PC-3 (cell line): ENCODE measurements at regions not wholly inside any gene's neighbourhood (a gene's known extent, or its start where the extent isn't known, plus 50 kb on each side); places are given as distances from the start of the nearest gene placed in this dataset.

Source experiments
- ATAC-seq: fragments of 200-7000 bp; cut with Tn5 transposase; 2 replicates; pipeline ENCODE4 v1.9.1; 2020; ENCODE audit warnings: mild to moderate bottlenecking, moderate library complexity
- BruUV-seq: library from RNA; stranded (reverse); fragments of 400-500 nt; replicated peaks from 2 replicates; lab custom pipeline; 2021; lab: Mats Ljungman, UMichigan
- CTCF ChIA-PET: fragments of 300-600 bp; sonication (Branson Sonifier 250); formaldehyde crosslinking; loops from one replicate; lab custom pipeline; 2022; ENCODE audit warnings: antibody characterized with exemption; lab: Charles Lee
- POLR2A ChIA-PET: fragments of 300-600 bp; sonication (Branson Sonifier 250); formaldehyde crosslinking; loops from one replicate; lab custom pipeline; 2022; ENCODE audit warnings: antibody characterized with exemption; ENCODE audit not compliant: unreplicated experiment; lab: Charles Lee
- DNase-seq: peaks from one replicate; pipeline ENCODE4 v3.0.0-alpha.2; 2015
- H2AFZ ChIP-seq: fragments of 300-600 bp; sonication (generic); 2 replicates; pipeline ENCODE4 v1.6.0; 2016; ENCODE audit warnings: antibody characterized with exemption, low read length
- H3F3A ChIP-seq: fragments of 300-600 bp; sonication (generic); one replicate; pipeline ENCODE4 v1.6.0; 2017; ENCODE audit warnings: antibody characterized with exemption, low read length, control low read depth, mild to moderate bottlenecking; ENCODE audit not compliant: unreplicated experiment
- H3K27ac ChIP-seq: fragments of 300-600 bp; sonication (generic); 2 replicates; pipeline ENCODE4 v1.5.1; 2016; ENCODE audit warnings: mild to moderate bottlenecking, low read length
- H3K27me3 ChIP-seq: fragments of 300-600 bp; sonication (generic); 2 replicates; pipeline ENCODE4 v1.6.1; 2016; ENCODE audit warnings: low read length, mixed read lengths
- H3K36me3 ChIP-seq: fragments of 300-600 bp; sonication (generic); 2 replicates; pipeline ENCODE4 v1.6.1; 2016; ENCODE audit warnings: low read depth, mixed run types, low read length, mixed read lengths
- H3K4me1 ChIP-seq: fragments of 300-600 bp; sonication (generic); 2 replicates; pipeline ENCODE4 v1.5.1; 2016; ENCODE audit warnings: low read length; ENCODE audit not compliant: insufficient read depth
- H3K4me2 ChIP-seq: fragments of 300-600 bp; sonication (generic); 2 replicates; pipeline ENCODE4 v1.6.0; 2016; ENCODE audit warnings: low read length
- H3K4me3 ChIP-seq: fragments of 300-600 bp; sonication (generic); 2 replicates; pipeline ENCODE4 v1.5.1; 2016; ENCODE audit warnings: mild to moderate bottlenecking, low read length, mixed read lengths
- H3K79me2 ChIP-seq: fragments of 300-600 bp; sonication (generic); 2 replicates; pipeline ENCODE4 v1.6.1; 2017; ENCODE audit warnings: low read length, mixed read lengths
- H3K9ac ChIP-seq: fragments of 300-600 bp; sonication (generic); 2 replicates; pipeline ENCODE4 v1.6.0; 2016; ENCODE audit warnings: mild to moderate bottlenecking, low read length
- H3K9me2 ChIP-seq: fragments of 300-600 bp; sonication (generic); replicated peaks from 2 replicates; pipeline ENCODE4 v1.6.1; 2016; ENCODE audit warnings: mixed run types, low read length, mixed read lengths
- H3K9me3 ChIP-seq: fragments of 300-600 bp; sonication (generic); 2 replicates; pipeline ENCODE4 v1.6.1; 2016; ENCODE audit warnings: low read length, mixed read lengths
- H4K20me1 ChIP-seq: fragments of 300-600 bp; sonication (generic); 2 replicates; pipeline ENCODE4 v1.6.1; 2016; ENCODE audit warnings: low read length, mixed read lengths
- CTCF ChIP-seq: fragments of 300-600 bp; sonication (generic); conservative IDR thresholded peaks from 2 replicates; pipeline ENCODE4 v1.5.1; 2017; ENCODE audit warnings: antibody characterized with exemption, low read depth, mild to moderate bottlenecking, low read length
- EZH2 ChIP-seq: fragments of 300-600 bp; sonication (generic); IDR thresholded peaks from one replicate; pipeline ENCODE4 v1.6.1; 2017; ENCODE audit warnings: antibody characterized with exemption, mild to moderate bottlenecking, low read length; ENCODE audit not compliant: unreplicated experiment
- EZH2phosphoT487 ChIP-seq: fragments of 300-600 bp; sonication (generic); IDR thresholded peaks from 2 replicates; pipeline ENCODE4 v1.6.1; 2018; ENCODE audit warnings: mild to moderate bottlenecking, antibody characterized with exemption, low read length, borderline replicate concordance
- intact Hi-C: fragments of 100-400 bp; cut with micrococcal nuclease; formaldehyde crosslinking; loops from 2 replicates; pipeline ENCODE4 v1.9.0; 2023

- no peak for ATAC-seq
- H3K27me3 ChIP-seq: no peaks in the 10 kb centered on the region
- no peak overlapping the region for H3K27ac ChIP-seq
- no TSS peak for BruUV-seq
- ChIA-PET POLR2A (no interaction called here), CTCF (no interaction called here)
- TF ChIP-seq CTCF: no peak
- H3K4me1 ChIP-seq: no peaks in the 10 kb centered on the region
- no peaks in the 10 kb centered on the region for H3F3A ChIP-seq
- no peak overlapping the region for H3K4me2 ChIP-seq
- no peaks in the 10 kb centered on the region for H3K36me3 ChIP-seq
- no peak overlapping the region for H2AFZ ChIP-seq
- H3K79me2 ChIP-seq: no peaks in the 10 kb centered on the region
- H3K9me2 ChIP-seq: no peaks in the 10 kb centered on the region
- H3K9me3 ChIP-seq: no peaks in the 10 kb centered on the region
- no peak overlapping the region for H3K4me3 ChIP-seq
- DNase-seq: no peak
- H4K20me1 ChIP-seq: no peaks in the 10 kb centered on the region
- no peak overlapping the region for H3K9ac ChIP-seq
- intact Hi-C loops: no loop called here
Measured at GRCh38 chrX:46235778-46236177, 309.4 kb downstream of the ZNF674 start.

DNA sequence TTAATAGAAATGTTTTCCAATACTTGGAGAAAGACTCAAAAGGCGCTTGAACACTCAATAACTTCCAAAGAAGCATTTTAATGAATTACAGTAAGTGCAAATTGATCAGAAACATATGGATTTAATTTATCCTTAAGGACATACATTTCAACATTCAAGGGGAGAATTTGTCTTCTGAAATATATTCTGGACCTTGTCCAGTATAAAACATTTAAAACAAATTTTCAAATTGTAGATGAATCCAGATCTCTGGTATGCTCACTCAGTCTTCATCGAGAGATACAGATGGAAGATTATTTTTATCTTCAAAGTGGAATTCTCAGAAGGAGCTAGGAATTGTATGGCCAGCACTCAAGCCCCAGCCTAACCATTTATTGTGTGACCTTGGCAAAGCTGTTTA lies 310.4 kb downstream of the ZNF674 start:
- Histone ChIP-seq H3K9me2 (no peaks in the 10 kb centered on the region), H4K20me1 (no peaks in the 10 kb centered on the region), H3F3A (no peaks in the 10 kb centered on the region), H3K9ac (no peak overlapping the region), H3K4me2 (no peak overlapping the region), H2AFZ (no peak overlapping the region), H3K4me3 (no peak overlapping the region), H3K27me3 (no peaks in the 10 kb centered on the region), H3K9me3 (no peaks in the 10 kb centered on the region), H3K27ac (no peak overlapping the region), H3K79me2 (no peaks in the 10 kb centered on the region), H3K36me3 (no peaks in the 10 kb centered on the region), H3K4me1 (no peaks in the 10 kb centered on the region)
- DNase-seq (no peak), ATAC-seq (no peak)
- TF ChIP-seq EZH2: no peak
- TF ChIP-seq EZH2phosphoT487: no peak
- no peak for TF ChIP-seq CTCF
- CTCF ChIA-PET: no interaction called here
- intact Hi-C loops: no loop called here
- POLR2A ChIA-PET: no interaction called here
- BruUV-seq: no TSS peak

GRCh38 chrX:46228389-46228788 lies 316.8 kb downstream of the ZNF674 start:
- Histone ChIP-seq H2AFZ (no peak overlapping the region), H3K9ac (no peak overlapping the region), H4K20me1 (no peaks in the 10 kb centered on the region), H3K9me2 (no peaks in the 10 kb centered on the region), H3F3A (no peaks in the 10 kb centered on the region), H3K4me2 (no peak overlapping the region), H3K36me3 (no peaks in the 10 kb centered on the region), H3K79me2 (no peaks in the 10 kb centered on the region), H3K27me3 (no peaks in the 10 kb centered on the region), H3K27ac (no peak overlapping the region), H3K4me3 (no peak overlapping the region), H3K9me3 (no peaks in the 10 kb centered on the region), H3K4me1 (no peaks in the 10 kb centered on the region)
- BruUV-seq: no TSS peak
- intact Hi-C loops: no loop called here
- no peak for DNase-seq
- ChIA-PET POLR2A (no interaction called here), CTCF (no interaction called here)
- no peak for TF ChIP-seq EZH2phosphoT487
- no peak for TF ChIP-seq EZH2
- no peak for ATAC-seq
